ENCODE measurements at regions not wholly inside any gene's neighbourhood (a gene's known extent, or its start where the extent isn't known, plus 50 kb on each side); places are given as distances from the start of the nearest gene placed in this dataset.
A peak's percentile ranks its signal among the peaks of the same experiment; 100 is the strongest.

DNA sequence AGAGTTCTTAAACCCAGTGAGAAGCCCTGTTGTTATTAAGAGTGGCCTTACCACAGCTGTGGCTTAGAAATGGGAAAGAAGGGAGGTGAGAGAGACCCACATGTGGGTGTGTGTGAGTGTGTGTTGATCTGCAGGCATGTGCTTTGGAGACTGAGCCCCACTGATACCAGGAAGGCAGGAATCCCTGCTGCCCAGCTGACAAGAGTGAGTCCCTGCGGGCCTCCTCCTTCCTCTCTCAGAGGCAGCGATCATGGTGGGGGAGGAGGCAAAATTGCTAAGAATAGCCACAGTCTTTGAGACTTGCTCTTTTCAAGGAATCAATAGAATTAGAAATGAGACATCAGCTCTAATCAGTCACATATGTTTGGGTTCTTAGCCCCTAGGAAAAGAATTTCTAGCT, 87.0 kb upstream of the WARS2 start:
- H3K9me1 ChIP-seq (ENCODE audit: control insufficient read depth, insufficient read depth, low read length): no peaks in the 10 kb centered on the region
- no peak overlapping the region for H2AFZ ChIP-seq (ENCODE audit: low read depth, low read length)
- H3K27ac ChIP-seq (ENCODE audit: extremely low read depth, low read depth, low read length): no peak overlapping the region
- no peaks in the 10 kb centered on the region for H3K4me1 ChIP-seq (replicated peaks in 1 of 2; ENCODE audit: control insufficient read depth in 2 of 2, insufficient read depth in 2 of 2, low read length in 2 of 2)
- in situ Hi-C loops (cut with MboI) (no loop called here), intact Hi-C loops (cut with micrococcal nuclease) (no loop called here)
- H4K20me1 ChIP-seq (replicated peaks; ENCODE audit: control insufficient read depth, insufficient read depth, low read length): no peaks in the 10 kb centered on the region
- no peaks in the 10 kb centered on the region for H3K36me3 ChIP-seq (ENCODE audit: control insufficient read depth, insufficient read depth, low read length)
- H3K9me3 ChIP-seq (replicated peaks; ENCODE audit: control insufficient read depth, insufficient read depth, low read depth, low read length): no peaks in the 10 kb centered on the region
- FAIRE-seq (no peak), DNase-seq (ENCODE audit: extremely low read depth in 1 of 4, low spot score in 3 of 4) (peak in 1 of 4 experiments; percentile 4), ATAC-seq (no peak; the same call in 2 of the 3 replicates)
- H3K27me3 ChIP-seq (ENCODE audit: control insufficient read depth in 2 of 2, insufficient read depth in 2 of 2, low read length in 2 of 2): no peaks in the 10 kb centered on the region; a peak in 1 of 5 replicates
- H3K4me2 ChIP-seq (ENCODE audit: insufficient read depth, low read length): no peak overlapping the region
- ChIA-PET POLR2A (no interaction called here), CTCF (ENCODE audit: low intra/inter-chr PET ratio) (no interaction called here)
- no peak overlapping the region for H3K9ac ChIP-seq (ENCODE audit: insufficient read depth in 1 of 2, low read depth in 2 of 2, low read length in 2 of 2)
- H3K4me3 ChIP-seq: no peak overlapping the region
- no TSS peak for BruUV-seq (replicated peaks)
- WGBS (ENCODE audit: insufficient coverage, low coverage, missing lambda C conversion rate): 0% methylated on average over 2 of the region's 2 CpGs
- TF ChIP-seq DDX20 (tag; IDR thresholded peaks at IDR 0.05; ENCODE audit: low read depth): no peak
- no peaks in the 10 kb centered on the region for H3K79me2 ChIP-seq (ENCODE audit: control insufficient read depth, insufficient read depth, low read length)

DNA sequence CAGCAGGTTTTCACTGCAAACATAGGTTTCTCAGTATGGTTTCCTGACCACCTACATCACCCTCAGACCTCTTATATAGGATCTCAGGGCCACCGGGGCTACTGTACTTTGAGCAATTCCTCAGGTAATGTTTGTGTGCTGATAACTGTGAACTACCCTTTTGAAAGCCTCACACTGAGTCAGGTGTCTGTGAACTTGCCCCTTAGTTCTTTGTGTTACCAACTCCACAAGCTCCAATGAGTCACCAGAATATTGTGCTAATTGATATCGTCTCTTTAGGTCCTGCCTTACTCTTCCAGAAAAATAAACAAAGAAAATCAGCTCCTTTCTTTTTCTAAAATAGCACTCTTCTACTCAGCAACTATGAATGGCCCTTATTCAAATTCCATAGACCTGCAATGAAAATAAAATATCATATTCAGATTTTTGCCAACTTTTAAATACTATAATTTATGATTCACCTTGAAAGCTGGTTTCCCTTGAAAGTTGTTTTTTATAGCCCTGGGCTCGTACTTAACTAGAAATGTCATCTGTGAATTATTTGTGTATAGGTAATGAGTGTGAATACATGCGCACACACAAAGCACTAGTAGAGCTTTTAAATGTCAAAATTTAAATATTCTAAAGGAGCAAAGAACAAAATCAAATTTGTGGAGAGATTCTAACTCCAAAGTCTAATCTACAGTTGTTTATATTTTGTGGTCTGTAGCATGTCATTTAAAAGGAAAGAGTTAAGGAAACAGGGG, 88.1 kb upstream of the WARS2 start:
- Histone ChIP-seq H3K4me1 (replicated peaks in 1 of 2; ENCODE audit: control insufficient read depth in 2 of 2, insufficient read depth in 2 of 2, low read length in 2 of 2) (no peaks in the 10 kb centered on the region), H3K9ac (ENCODE audit: insufficient read depth in 1 of 2, low read depth in 2 of 2, low read length in 2 of 2) (no peak overlapping the region), H3K79me2 (ENCODE audit: control insufficient read depth, insufficient read depth, low read length) (no peaks in the 10 kb centered on the region), H3K9me3 (replicated peaks; ENCODE audit: control insufficient read depth, insufficient read depth, low read depth, low read length) (no peaks in the 10 kb centered on the region), H2AFZ (ENCODE audit: low read depth, low read length) (no peak overlapping the region), H3K27me3 (ENCODE audit: control insufficient read depth in 2 of 2, insufficient read depth in 2 of 2, low read length in 2 of 2) (no peaks in the 10 kb centered on the region; a peak in 1 of 5 replicates), H3K36me3 (ENCODE audit: control insufficient read depth, insufficient read depth, low read length) (no peaks in the 10 kb centered on the region), H4K20me1 (replicated peaks; ENCODE audit: control insufficient read depth, insufficient read depth, low read length) (no peaks in the 10 kb centered on the region), H3K27ac (ENCODE audit: extremely low read depth, low read depth, low read length) (no peak overlapping the region), H3K9me1 (ENCODE audit: control insufficient read depth, insufficient read depth, low read length) (no peaks in the 10 kb centered on the region), H3K4me2 (ENCODE audit: insufficient read depth, low read length) (no peak overlapping the region), H3K4me3 (no peak overlapping the region)
- FAIRE-seq: no peak
- no peak for ATAC-seq
- ChIA-PET POLR2A (interaction anchor here (0.6 kb wide), 1 partner anchor 25 kb away, joined by 3 read pairs; no protein-coding TSS in a partner anchor), CTCF (ENCODE audit: low intra/inter-chr PET ratio) (no interaction called here)
- in situ Hi-C loops (cut with MboI) (no loop called here), intact Hi-C loops (cut with micrococcal nuclease) (no loop called here)
- DNase-seq (ENCODE audit: extremely low read depth in 1 of 4, low spot score in 3 of 4): no peak
- BruUV-seq (replicated peaks): no TSS peak
- WGBS (ENCODE audit: insufficient coverage, low coverage, missing lambda C conversion rate): 14% methylated on average over 4 of the region's 4 CpGs
- TF ChIP-seq KDM1A (IDR thresholded peaks at IDR 0.05) (no peak), MEIS2 (IDR thresholded peaks at IDR 0.05; ENCODE audit: partially characterized antibody) (no peak), RAD21 (CRISPR knock-in tag; conservative IDR thresholded peaks at IDR 0.05 in 1 of 2, IDR thresholded peaks at IDR 0.05 in 1 of 2) (no peak), ZFP30 (CRISPR knock-in tag; IDR thresholded peaks at IDR 0.05; ENCODE audit: borderline replicate concordance) (no peak)
- TF ChIP-seq, protein P1, sequence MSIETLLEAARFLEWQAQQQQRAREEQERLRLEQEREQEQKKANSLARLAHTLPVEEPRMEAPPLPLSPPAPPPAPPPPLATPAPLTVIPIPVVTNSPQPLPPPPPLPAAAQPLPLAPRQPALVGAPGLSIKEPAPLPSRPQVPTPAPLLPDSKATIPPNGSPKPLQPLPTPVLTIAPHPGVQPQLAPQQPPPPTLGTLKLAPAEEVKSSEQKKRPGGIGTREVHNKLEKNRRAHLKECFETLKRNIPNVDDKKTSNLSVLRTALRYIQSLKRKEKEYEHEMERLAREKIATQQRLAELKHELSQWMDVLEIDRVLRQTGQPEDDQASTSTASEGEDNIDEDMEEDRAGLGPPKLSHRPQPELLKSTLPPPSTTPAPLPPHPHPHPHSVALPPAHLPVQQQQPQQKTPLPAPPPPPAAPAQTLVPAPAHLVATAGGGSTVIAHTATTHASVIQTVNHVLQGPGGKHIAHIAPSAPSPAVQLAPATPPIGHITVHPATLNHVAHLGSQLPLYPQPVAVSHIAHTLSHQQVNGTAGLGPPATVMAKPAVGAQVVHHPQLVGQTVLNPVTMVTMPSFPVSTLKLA (conservative IDR thresholded peaks at IDR 0.05): no peak
- TF ChIP-seq, protein P2, sequence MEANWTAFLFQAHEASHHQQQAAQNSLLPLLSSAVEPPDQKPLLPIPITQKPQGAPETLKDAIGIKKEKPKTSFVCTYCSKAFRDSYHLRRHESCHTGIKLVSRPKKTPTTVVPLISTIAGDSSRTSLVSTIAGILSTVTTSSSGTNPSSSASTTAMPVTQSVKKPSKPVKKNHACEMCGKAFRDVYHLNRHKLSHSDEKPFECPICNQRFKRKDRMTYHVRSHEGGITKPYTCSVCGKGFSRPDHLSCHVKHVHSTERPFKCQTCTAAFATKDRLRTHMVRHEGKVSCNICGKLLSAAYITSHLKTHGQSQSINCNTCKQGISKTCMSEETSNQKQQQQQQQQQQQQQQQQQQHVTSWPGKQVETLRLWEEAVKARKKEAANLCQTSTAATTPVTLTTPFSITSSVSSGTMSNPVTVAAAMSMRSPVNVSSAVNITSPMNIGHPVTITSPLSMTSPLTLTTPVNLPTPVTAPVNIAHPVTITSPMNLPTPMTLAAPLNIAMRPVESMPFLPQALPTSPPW (CRISPR knock-in tag; IDR thresholded peaks at IDR 0.05): no peak
- TF ChIP-seq, protein P3, sequence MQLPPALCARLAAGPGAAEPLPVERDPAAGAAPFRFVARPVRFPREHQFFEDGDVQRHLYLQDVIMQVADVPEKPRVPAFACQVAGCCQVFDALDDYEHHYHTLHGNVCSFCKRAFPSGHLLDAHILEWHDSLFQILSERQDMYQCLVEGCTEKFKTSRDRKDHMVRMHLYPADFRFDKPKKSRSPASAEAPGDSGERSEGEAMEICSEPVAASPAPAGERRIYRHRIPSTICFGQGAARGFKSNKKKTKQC (CRISPR knock-in tag; IDR thresholded peaks at IDR 0.05): no peak
- TF ChIP-seq, protein P4, sequence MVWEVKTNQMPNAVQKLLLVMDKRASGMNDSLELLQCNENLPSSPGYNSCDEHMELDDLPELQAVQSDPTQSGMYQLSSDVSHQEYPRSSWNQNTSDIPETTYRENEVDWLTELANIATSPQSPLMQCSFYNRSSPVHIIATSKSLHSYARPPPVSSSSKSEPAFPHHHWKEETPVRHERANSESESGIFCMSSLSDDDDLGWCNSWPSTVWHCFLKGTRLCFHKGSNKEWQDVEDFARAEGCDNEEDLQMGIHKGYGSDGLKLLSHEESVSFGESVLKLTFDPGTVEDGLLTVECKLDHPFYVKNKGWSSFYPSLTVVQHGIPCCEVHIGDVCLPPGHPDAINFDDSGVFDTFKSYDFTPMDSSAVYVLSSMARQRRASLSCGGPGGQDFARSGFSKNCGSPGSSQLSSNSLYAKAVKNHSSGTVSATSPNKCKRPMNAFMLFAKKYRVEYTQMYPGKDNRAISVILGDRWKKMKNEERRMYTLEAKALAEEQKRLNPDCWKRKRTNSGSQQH (CRISPR knock-in tag; IDR thresholded peaks at IDR 0.05): no peak
